Caco-2 (cell line): ENCODE measurements at regions not wholly inside any gene's neighbourhood (a gene's known extent, or its start where the extent isn't known, plus 50 kb on each side); places are given as distances from the start of the nearest gene placed in this dataset.

Source experiments
- BruUV-seq: library from RNA; stranded (reverse); fragments of 400-500 nt; replicated peaks from 2 replicates; lab custom pipeline; 2021; lab: Mats Ljungman, UMichigan
- CTCF ChIA-PET: fragments of 300-600 bp; sonication (Branson Sonifier 250); formaldehyde crosslinking; loops from one replicate; lab custom pipeline; 2022; ENCODE audit warnings: antibody characterized with exemption; lab: Charles Lee
- POLR2A ChIA-PET: fragments of 300-600 bp; sonication (Branson Sonifier 250); formaldehyde crosslinking; loops from one replicate; lab custom pipeline; 2022; ENCODE audit warnings: antibody characterized with exemption; lab: Charles Lee
- DNase-seq, 2 experiments: peaks; one replicate each; pipeline versions ENCODE4 v3.0.0 to v3.0.0-alpha.2; 2020 to 2022
- H3K27me3 ChIP-seq: replicated peaks from 2 replicates; pipeline ENCODE4 v1.6.0; 2011; ENCODE audit warnings: low read length; ENCODE audit not compliant: control insufficient read depth, insufficient read depth
- H3K36me3 ChIP-seq: 2 replicates; pipeline ENCODE4 v1.5.1; 2011; ENCODE audit warnings: low read length; ENCODE audit not compliant: control insufficient read depth, insufficient read depth
- H3K4me1 ChIP-seq: fragments of 250-450 bp; sonication (Bioruptor Pico); 2 replicates; pipeline ENCODE4 v1.5.1; 2020; ENCODE audit warnings: mild to moderate bottlenecking
- H3K4me3 ChIP-seq: 2 replicates; pipeline ENCODE4 v1.5.1; 2011; ENCODE audit warnings: low read depth, mild to moderate bottlenecking, control low read depth, low read length
- H3K9me3 ChIP-seq: fragments of 250-450 bp; sonication (Bioruptor Pico); 2 replicates; pipeline ENCODE4 v1.5.1; 2020; ENCODE audit warnings: mild to moderate bottlenecking, moderate library complexity
- H3K27ac Mint-ChIP-seq: one replicate; pipeline ENCODE4 v1.8.0; 2022; ENCODE audit warnings: mixed read lengths; ENCODE audit not compliant: unreplicated experiment
- H3K27me3 Mint-ChIP-seq: one replicate; pipeline ENCODE4 v1.8.0; 2022; ENCODE audit warnings: mixed read lengths; ENCODE audit not compliant: insufficient read depth, unreplicated experiment
- H3K36me3 Mint-ChIP-seq: one replicate; pipeline ENCODE4 v1.8.0; 2022; ENCODE audit warnings: mild to moderate bottlenecking, mixed read lengths; ENCODE audit not compliant: insufficient read depth, unreplicated experiment
- H3K4me1 Mint-ChIP-seq: one replicate; pipeline ENCODE4 v1.8.0; 2022; ENCODE audit warnings: low read depth, mixed read lengths; ENCODE audit not compliant: unreplicated experiment
- H3K4me3 Mint-ChIP-seq: one replicate; pipeline ENCODE4 v1.8.0; 2022; ENCODE audit warnings: mild to moderate bottlenecking, moderate library complexity, mixed read lengths; ENCODE audit not compliant: unreplicated experiment
- H3K9me3 Mint-ChIP-seq: one replicate; pipeline ENCODE4 v1.8.0; 2022; ENCODE audit warnings: mixed read lengths; ENCODE audit not compliant: unreplicated experiment
- intact Hi-C: fragments of 100-400 bp; cut with micrococcal nuclease; formaldehyde crosslinking; loops from one replicate; pipeline ENCODE4 v1.10.0; 2022; ENCODE audit not compliant: unreplicated experiment
- TF ChIP-seq, protein P1 (sequence below), 2 experiments: fragments of 200-600 bp in 1 of 2; IDR thresholded peaks; 1 replicate in 1 of 2; 2 replicates in 1 of 2; pipeline versions ENCODE4 v1.5.1 to v1.8.0; 2011 to 2022; ENCODE audit warnings: antibody characterized with exemption in 1 of 2, control low read depth in 1 of 2, inconsistent platforms in 1 of 2, low read depth in 1 of 2, low read length in 1 of 2, mild to moderate bottlenecking in 1 of 2, moderate library complexity in 1 of 2; ENCODE audit not compliant: insufficient read depth in 1 of 2, severe bottlenecking in 1 of 2, unreplicated experiment in 1 of 2

DNA sequence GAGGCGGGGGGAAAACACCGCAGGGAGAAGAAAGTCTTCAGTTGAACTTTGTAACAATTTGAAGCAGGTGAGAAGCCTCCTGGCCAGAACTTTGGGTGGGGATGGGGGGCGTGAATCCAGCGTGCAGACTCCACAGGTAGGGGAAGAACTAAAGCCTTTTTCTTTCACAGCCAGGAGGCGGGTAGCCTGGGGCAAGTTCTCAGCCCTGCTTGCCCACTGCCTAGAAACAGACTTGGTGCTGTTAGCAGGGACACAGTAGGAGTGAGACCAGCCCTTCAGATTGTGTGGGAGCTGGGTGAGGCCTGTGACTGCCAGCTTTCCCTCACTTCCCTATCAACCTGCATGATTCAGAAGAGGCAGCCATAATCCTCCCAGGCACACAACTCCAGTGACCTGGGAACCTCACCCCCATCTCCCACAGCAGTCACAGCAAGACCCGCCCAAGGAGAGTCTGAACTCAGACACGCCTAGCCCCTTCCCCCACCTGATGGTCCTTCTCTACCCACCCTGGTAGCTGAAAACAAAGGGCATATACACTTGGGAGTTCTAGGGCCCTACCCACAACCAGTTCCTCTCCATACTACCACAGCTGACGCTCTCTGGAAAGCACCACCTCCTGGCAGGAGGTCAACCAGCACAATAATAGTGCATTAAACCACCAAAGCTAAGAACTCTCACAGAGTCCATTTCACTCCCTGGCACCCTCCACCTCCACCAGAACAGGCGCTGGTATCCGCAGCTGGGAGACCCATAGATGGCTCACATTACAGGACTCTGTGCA is 83.5 kb upstream of the CDC42BPA start:
- DNase-seq = no peak
- H3K27me3 ChIP-seq = no peaks in the 10 kb centered on the region
- ChIA-PET POLR2A (no interaction called here), CTCF (no interaction called here)
- H3K4me3 ChIP-seq = no peak overlapping the region
- H3K9me3 ChIP-seq = no peaks in the 10 kb centered on the region
- Mint-ChIP-seq H3K9me3 (no peaks in the 10 kb centered on the region), H3K4me1 (peaks cover 15% of the 10 kb centered on the region), H3K27ac (peak overlapping the region; percentile 30), H3K27me3 (no peaks in the 10 kb centered on the region), H3K4me3 (no peak overlapping the region), H3K36me3 (no peaks in the 10 kb centered on the region)
- no peaks in the 10 kb centered on the region; the same call in 1 of the 2 replicates for H3K36me3 ChIP-seq
- no TSS peak for BruUV-seq
- intact Hi-C loops = no loop called here
- H3K4me1 ChIP-seq = peaks cover 20% of the 10 kb centered on the region
- TF ChIP-seq, protein P1, sequence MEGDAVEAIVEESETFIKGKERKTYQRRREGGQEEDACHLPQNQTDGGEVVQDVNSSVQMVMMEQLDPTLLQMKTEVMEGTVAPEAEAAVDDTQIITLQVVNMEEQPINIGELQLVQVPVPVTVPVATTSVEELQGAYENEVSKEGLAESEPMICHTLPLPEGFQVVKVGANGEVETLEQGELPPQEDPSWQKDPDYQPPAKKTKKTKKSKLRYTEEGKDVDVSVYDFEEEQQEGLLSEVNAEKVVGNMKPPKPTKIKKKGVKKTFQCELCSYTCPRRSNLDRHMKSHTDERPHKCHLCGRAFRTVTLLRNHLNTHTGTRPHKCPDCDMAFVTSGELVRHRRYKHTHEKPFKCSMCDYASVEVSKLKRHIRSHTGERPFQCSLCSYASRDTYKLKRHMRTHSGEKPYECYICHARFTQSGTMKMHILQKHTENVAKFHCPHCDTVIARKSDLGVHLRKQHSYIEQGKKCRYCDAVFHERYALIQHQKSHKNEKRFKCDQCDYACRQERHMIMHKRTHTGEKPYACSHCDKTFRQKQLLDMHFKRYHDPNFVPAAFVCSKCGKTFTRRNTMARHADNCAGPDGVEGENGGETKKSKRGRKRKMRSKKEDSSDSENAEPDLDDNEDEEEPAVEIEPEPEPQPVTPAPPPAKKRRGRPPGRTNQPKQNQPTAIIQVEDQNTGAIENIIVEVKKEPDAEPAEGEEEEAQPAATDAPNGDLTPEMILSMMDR (IDR thresholded peaks at IDR 0.05; ENCODE audit: insufficient read depth in 1 of 2, low read depth in 1 of 2, low read length in 1 of 2, severe bottlenecking in 1 of 2, unreplicated experiment in 1 of 2) = no peak

DNA sequence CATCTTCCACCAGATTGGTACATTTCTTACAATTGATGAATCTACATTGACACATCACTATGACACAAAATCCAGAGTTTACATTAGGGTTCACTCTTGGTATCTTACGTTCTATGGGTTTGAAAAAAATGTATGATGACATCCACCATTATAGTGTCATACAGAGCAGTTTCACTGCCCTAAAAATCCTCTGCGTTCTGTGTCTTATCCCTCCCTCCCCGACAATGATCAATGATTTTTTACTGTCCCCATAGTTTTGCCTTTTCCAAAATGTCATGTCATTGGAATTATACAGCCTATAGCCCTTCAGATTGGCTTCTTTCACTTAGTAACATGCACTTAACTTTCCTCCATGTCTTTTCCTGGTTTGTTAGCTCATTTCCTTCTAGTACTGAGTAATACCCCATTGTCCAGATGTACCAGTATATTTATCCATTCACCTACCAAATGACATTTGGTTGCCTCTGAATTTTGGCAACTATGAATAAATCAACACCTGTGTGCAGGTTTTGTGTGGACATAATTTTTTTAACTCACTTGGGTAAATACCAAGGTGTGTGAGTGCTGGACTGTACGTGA is 80.9 kb upstream of the CDC42BPA start:
- CTCF ChIA-PET = no interaction called here
- Mint-ChIP-seq H3K36me3 (no peaks in the 10 kb centered on the region), H3K4me1 (peaks cover 19% of the 10 kb centered on the region), H3K27ac (no peak overlapping the region), H3K9me3 (no peaks in the 10 kb centered on the region), H3K4me3 (no peak overlapping the region), H3K27me3 (no peaks in the 10 kb centered on the region)
- TF ChIP-seq, protein P1 (IDR thresholded peaks at IDR 0.05; ENCODE audit: insufficient read depth in 1 of 2, low read depth in 1 of 2, low read length in 1 of 2, severe bottlenecking in 1 of 2, unreplicated experiment in 1 of 2) = no peak
- Histone ChIP-seq H3K27me3 (no peaks in the 10 kb centered on the region), H3K4me3 (no peak overlapping the region), H3K4me1 (peaks cover 34% of the 10 kb centered on the region), H3K36me3 (no peaks in the 10 kb centered on the region), H3K9me3 (no peaks in the 10 kb centered on the region)
- intact Hi-C loops = loop anchor here (10.0 kb wide), 1 partner anchor 84 kb away; the partner anchor contains the start of gene CDC42BPA
- POLR2A ChIA-PET = no interaction called here
- DNase-seq = no peak
- BruUV-seq = no TSS peak

DNA sequence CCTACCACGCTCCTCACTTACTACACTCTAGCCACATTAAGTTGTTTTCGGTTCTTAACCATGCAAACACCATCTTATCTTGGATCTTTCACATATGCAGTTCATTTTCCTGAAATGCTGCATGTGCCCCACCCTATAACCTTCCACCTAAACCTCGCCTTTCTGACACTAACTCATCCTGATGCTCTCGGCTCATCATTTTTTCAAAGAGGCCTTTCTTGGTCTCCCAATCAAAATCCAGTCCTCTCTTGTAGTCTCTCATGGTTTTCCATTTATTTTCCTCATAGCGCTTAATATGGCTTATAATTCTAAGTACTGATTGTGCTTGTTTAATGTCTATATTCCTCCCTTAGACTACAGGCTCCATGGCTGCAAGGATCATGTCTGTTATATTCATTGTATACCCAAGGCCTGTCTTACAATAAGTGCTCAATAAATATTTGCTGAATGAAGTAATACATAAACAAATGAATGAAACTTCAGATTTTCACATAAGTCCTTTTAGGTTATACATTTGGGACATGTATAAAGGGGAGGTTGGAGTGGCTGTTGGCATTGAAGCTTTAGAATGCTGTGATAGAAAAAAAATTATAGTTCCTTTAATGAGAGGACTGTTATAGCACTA is 79.2 kb upstream of the CDC42BPA start:
- Mint-ChIP-seq H3K27me3 (no peaks in the 10 kb centered on the region), H3K9me3 (no peaks in the 10 kb centered on the region), H3K27ac (peak overlapping the region; percentile 69), H3K4me3 (peak overlapping the region; percentile 37), H3K36me3 (no peaks in the 10 kb centered on the region), H3K4me1 (peaks cover 19% of the 10 kb centered on the region)
- BruUV-seq = no TSS peak
- DNase-seq = peak in 1 of 2 experiments; percentile 4
- Histone ChIP-seq H3K4me3 (no peak overlapping the region), H3K4me1 (peaks cover 34% of the 10 kb centered on the region), H3K9me3 (no peaks in the 10 kb centered on the region), H3K27me3 (no peaks in the 10 kb centered on the region), H3K36me3 (no peaks in the 10 kb centered on the region)
- intact Hi-C loops = loop anchor here (10.0 kb wide), 1 partner anchor 83 kb away; the partner anchor contains the start of gene CDC42BPA
- POLR2A ChIA-PET = interaction anchor here (0.5 kb wide), 1 partner anchor 79 kb away, joined by 4 read pairs; no protein-coding TSS in a partner anchor
- CTCF ChIA-PET = interaction anchor here (0.6 kb wide), 1 partner anchor 164 kb away, joined by 3 read pairs; no protein-coding TSS in a partner anchor
- TF ChIP-seq, protein P1 (IDR thresholded peaks at IDR 0.05; ENCODE audit: insufficient read depth in 1 of 2, low read depth in 1 of 2, low read length in 1 of 2, severe bottlenecking in 1 of 2, unreplicated experiment in 1 of 2) = no peak
